ENCODE measurements at regions not wholly inside any gene's neighbourhood (a gene's known extent, or its start where the extent isn't known, plus 50 kb on each side); places are given as distances from the start of the nearest gene placed in this dataset.

DNA sequence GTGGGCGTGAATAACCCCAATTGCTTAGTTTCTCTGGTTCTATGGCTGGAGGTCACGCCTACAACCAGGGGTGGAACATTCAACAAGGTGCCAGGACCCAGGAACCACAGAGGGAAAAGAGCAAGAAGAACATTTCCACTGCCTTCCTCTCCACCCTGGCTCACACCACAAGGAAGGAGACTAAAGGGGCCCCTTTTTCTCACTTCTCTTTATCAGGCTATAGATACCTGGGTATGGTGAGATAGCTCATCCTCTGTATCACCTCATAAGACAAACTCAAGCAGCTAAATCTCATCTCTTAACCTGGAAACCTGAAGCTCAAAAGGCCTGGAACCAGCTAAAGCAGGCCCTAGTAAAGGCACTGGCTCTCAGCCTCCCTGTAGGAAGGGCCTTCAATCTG lies 438.8 kb upstream of the OLFM3 start:
- no peak overlapping the region for H3K27ac ChIP-seq
- ChIA-PET CTCF (no interaction called here), POLR2A (ENCODE audit: unreplicated experiment) (no interaction called here)
- H3K36me3 ChIP-seq (ENCODE audit: low read depth) = no peaks in the 10 kb centered on the region
- no peak overlapping the region for H3K4me2 ChIP-seq
- no peaks in the 10 kb centered on the region for H3K9me3 ChIP-seq (ENCODE audit: insufficient read depth, low read depth)
- H3F3A ChIP-seq (ENCODE audit: insufficient read depth, low read depth) = no peaks in the 10 kb centered on the region
- BruUV-seq (replicated peaks) = no TSS peak
- H2AFZ ChIP-seq = no peak overlapping the region
- no peak overlapping the region for H3K4me3 ChIP-seq
- H4K20me1 ChIP-seq (ENCODE audit: insufficient read depth) = no peaks in the 10 kb centered on the region
- no peaks in the 10 kb centered on the region for H3K27me3 ChIP-seq (ENCODE audit: insufficient read depth, low read depth)
- H3K9me2 ChIP-seq (ENCODE audit: insufficient read depth) = no peaks in the 10 kb centered on the region
- intact Hi-C loops (cut with micrococcal nuclease; ENCODE audit: unreplicated experiment) = no loop called here
- TF ChIP-seq, protein P1, sequence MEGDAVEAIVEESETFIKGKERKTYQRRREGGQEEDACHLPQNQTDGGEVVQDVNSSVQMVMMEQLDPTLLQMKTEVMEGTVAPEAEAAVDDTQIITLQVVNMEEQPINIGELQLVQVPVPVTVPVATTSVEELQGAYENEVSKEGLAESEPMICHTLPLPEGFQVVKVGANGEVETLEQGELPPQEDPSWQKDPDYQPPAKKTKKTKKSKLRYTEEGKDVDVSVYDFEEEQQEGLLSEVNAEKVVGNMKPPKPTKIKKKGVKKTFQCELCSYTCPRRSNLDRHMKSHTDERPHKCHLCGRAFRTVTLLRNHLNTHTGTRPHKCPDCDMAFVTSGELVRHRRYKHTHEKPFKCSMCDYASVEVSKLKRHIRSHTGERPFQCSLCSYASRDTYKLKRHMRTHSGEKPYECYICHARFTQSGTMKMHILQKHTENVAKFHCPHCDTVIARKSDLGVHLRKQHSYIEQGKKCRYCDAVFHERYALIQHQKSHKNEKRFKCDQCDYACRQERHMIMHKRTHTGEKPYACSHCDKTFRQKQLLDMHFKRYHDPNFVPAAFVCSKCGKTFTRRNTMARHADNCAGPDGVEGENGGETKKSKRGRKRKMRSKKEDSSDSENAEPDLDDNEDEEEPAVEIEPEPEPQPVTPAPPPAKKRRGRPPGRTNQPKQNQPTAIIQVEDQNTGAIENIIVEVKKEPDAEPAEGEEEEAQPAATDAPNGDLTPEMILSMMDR (conservative IDR thresholded peaks at IDR 0.05) = no peak
- no peak for TF ChIP-seq EZH2 (IDR thresholded peaks at IDR 0.05; ENCODE audit: low read depth)
- no peaks in the 10 kb centered on the region for H3K79me2 ChIP-seq (ENCODE audit: low read depth)
- H3K4me1 ChIP-seq (replicated peaks; ENCODE audit: insufficient read depth) = no peaks in the 10 kb centered on the region
- no peak for DNase-seq

- no peak for DNase-seq
- TF ChIP-seq, protein P1 (conservative IDR thresholded peaks at IDR 0.05) = peak; percentile 74
- TF ChIP-seq EZH2 (IDR thresholded peaks at IDR 0.05; ENCODE audit: low read depth) = no peak
- H3F3A ChIP-seq (ENCODE audit: insufficient read depth, low read depth) = no peaks in the 10 kb centered on the region
- intact Hi-C loops (cut with micrococcal nuclease; ENCODE audit: unreplicated experiment) = no loop called here
- H3K4me1 ChIP-seq (replicated peaks; ENCODE audit: insufficient read depth) = no peaks in the 10 kb centered on the region
- H4K20me1 ChIP-seq (ENCODE audit: insufficient read depth) = no peaks in the 10 kb centered on the region
- BruUV-seq (replicated peaks) = no TSS peak
- H3K4me2 ChIP-seq = no peak overlapping the region
- CTCF ChIA-PET = no interaction called here
- H2AFZ ChIP-seq = no peak overlapping the region
- no peaks in the 10 kb centered on the region for H3K27me3 ChIP-seq (ENCODE audit: insufficient read depth, low read depth)
- POLR2A ChIA-PET (ENCODE audit: unreplicated experiment) = no interaction called here
- no peak overlapping the region for H3K27ac ChIP-seq
- no peaks in the 10 kb centered on the region for H3K9me3 ChIP-seq (ENCODE audit: insufficient read depth, low read depth)
- H3K36me3 ChIP-seq (ENCODE audit: low read depth) = no peaks in the 10 kb centered on the region
- H3K4me3 ChIP-seq = no peak overlapping the region
- no peaks in the 10 kb centered on the region for H3K9me2 ChIP-seq (ENCODE audit: insufficient read depth)
- no peaks in the 10 kb centered on the region for H3K79me2 ChIP-seq (ENCODE audit: low read depth)
Measured at GRCh38 chr1:102434421-102434820, 437.7 kb upstream of the OLFM3 start.

DNA sequence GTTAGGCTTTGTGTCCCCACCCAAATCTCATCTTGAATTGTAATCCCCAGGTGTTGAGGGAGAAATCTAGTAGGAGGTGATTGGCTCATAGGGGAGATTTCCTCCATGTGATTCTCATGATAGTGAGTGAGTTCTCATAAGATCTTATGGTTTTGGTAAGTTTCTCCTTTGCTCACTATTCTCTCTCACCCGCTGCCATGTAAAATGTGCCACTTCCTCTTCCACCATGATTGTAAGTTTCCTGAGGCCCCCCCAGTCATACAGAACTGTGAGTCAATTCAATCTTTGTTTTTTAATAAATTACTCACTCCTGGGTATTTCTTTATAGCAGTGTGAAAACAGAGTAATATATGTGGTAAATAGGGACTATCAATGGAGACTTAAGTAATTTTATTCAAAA lies 434.5 kb upstream of the OLFM3 start:
- Histone ChIP-seq H3K4me3 (no peak overlapping the region), H4K20me1 (ENCODE audit: insufficient read depth) (no peaks in the 10 kb centered on the region), H3K4me2 (no peak overlapping the region), H3K79me2 (ENCODE audit: low read depth) (no peaks in the 10 kb centered on the region), H3K36me3 (ENCODE audit: low read depth) (no peaks in the 10 kb centered on the region), H3K27me3 (ENCODE audit: insufficient read depth, low read depth) (no peaks in the 10 kb centered on the region), H3K9me2 (ENCODE audit: insufficient read depth) (no peaks in the 10 kb centered on the region), H3F3A (ENCODE audit: insufficient read depth, low read depth) (no peaks in the 10 kb centered on the region), H3K9me3 (ENCODE audit: insufficient read depth, low read depth) (no peaks in the 10 kb centered on the region), H3K4me1 (replicated peaks; ENCODE audit: insufficient read depth) (no peaks in the 10 kb centered on the region), H3K27ac (no peak overlapping the region), H2AFZ (no peak overlapping the region)
- DNase-seq = no peak
- ChIA-PET POLR2A (ENCODE audit: unreplicated experiment) (no interaction called here), CTCF (no interaction called here)
- BruUV-seq (replicated peaks) = no TSS peak
- TF ChIP-seq, protein P1 (conservative IDR thresholded peaks at IDR 0.05) = no peak
- no peak for TF ChIP-seq EZH2 (IDR thresholded peaks at IDR 0.05; ENCODE audit: low read depth)
- intact Hi-C loops (cut with micrococcal nuclease; ENCODE audit: unreplicated experiment) = no loop called here

Data from PC-9 (cell line).